GM23338 (cell line): ENCODE measurements at regions not wholly inside any gene's neighbourhood (a gene's known extent, or its start where the extent isn't known, plus 50 kb on each side); places are given as distances from the start of the nearest gene placed in this dataset.

Experiments
- CTCF ChIP-seq, 2 experiments: fragments of 200-600 bp in 1 of 2; sonication (generic) in 1 of 2; conservative IDR thresholded peaks; 2 replicates each; pipeline versions ENCODE4 v1.5.1 to v1.6.1; 2016 to 2017; ENCODE audit warnings: antibody characterized with exemption in 2 of 2, low read depth in 2 of 2, mild to moderate bottlenecking in 2 of 2, moderate library complexity in 1 of 2
- EZH2 ChIP-seq: fragments of 200-600 bp; sonication (generic); IDR thresholded peaks from one replicate; pipeline ENCODE4 v1.8.0; 2017; ENCODE audit warnings: antibody characterized with exemption, mild to moderate bottlenecking, low read depth; ENCODE audit not compliant: unreplicated experiment
- EZH2phosphoT487 ChIP-seq: fragments of 200-600 bp; sonication (generic); IDR thresholded peaks from one replicate; pipeline ENCODE4 v1.8.1; 2018; ENCODE audit warnings: antibody characterized with exemption; ENCODE audit not compliant: unreplicated experiment
- POLR2AphosphoS5 ChIP-seq: IDR thresholded peaks from 2 replicates; pipeline ENCODE4 v1.6.1; 2016; ENCODE audit warnings: antibody characterized with exemption, low read depth
- REST ChIP-seq: IDR thresholded peaks from one replicate; pipeline ENCODE4 v1.6.1; 2018; ENCODE audit warnings: antibody characterized with exemption; ENCODE audit not compliant: unreplicated experiment

DNA sequence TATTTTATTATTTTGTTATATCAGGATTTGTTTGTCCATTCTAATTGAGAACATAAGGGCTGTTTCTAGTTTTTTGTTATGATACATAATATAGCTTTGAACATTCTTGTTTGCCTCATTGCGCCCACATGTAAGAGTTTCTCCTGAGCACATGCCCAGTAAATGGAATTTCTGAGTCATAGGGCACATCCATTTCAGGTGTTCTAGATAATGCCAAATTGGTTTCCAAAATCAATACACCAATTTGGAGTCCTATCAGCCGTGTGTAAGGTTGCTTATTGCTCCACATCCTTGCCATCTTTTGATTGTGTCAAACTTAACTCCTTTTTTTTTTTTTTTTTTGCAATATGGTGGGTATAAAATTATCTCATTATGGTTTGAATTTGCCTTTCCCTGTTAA lies 97.9 kb upstream of the RESF1 start:
- TF ChIP-seq CTCF (conservative IDR thresholded peaks at IDR 0.05; ENCODE audit: low read depth in 2 of 2): no peak
- no peak for TF ChIP-seq REST
- TF ChIP-seq POLR2AphosphoS5: no peak
- no peak for TF ChIP-seq EZH2phosphoT487
- no peak for TF ChIP-seq EZH2
